Muscle layer of duodenum (tissue), 2 donors: ENCODE measurements at regions not wholly inside any gene's neighbourhood (a gene's known extent, or its start where the extent isn't known, plus 50 kb on each side); places are given as distances from the start of the nearest gene placed in this dataset.

Experiments
- H3K27ac ChIP-seq: one replicate; pipeline ENCODE4 v1.7.0; 2013; ENCODE audit warnings: mild to moderate bottlenecking, low read length
- H3K27me3 ChIP-seq: one replicate; pipeline ENCODE4 v1.7.0; 2013; ENCODE audit warnings: low read depth, mild to moderate bottlenecking, control low read depth, low read length
- H3K36me3 ChIP-seq, 2 donors: one replicate each; pipeline ENCODE4 v1.7.0; 2013; ENCODE audit warnings: low read length in 2 of 2, control low read depth in 1 of 2, mild to moderate bottlenecking in 1 of 2; ENCODE audit not compliant: insufficient read depth in 2 of 2, control insufficient read depth in 1 of 2
- H3K4me1 ChIP-seq, 2 donors: one replicate each; pipeline ENCODE4 v1.7.0; 2013; ENCODE audit warnings: low read length in 2 of 2, mild to moderate bottlenecking in 2 of 2, control low read depth in 1 of 2, moderate library complexity in 1 of 2; ENCODE audit not compliant: insufficient read depth in 2 of 2, control insufficient read depth in 1 of 2
- H3K4me3 ChIP-seq, 2 donors: one replicate each; pipeline ENCODE4 v1.7.0; 2013; ENCODE audit warnings: low read length in 2 of 2, low read depth in 1 of 2, mild to moderate bottlenecking in 1 of 2
- H3K9me3 ChIP-seq, 2 donors: one replicate each; pipeline ENCODE4 v1.7.0; 2013; ENCODE audit warnings: low read length in 2 of 2, control low read depth in 1 of 2, mild to moderate bottlenecking in 1 of 2; ENCODE audit not compliant: control insufficient read depth in 1 of 2
- donor health status: healthy.

- Histone ChIP-seq H3K4me1 (no peaks in the 10 kb centered on the region), H3K36me3 (no peaks in the 10 kb centered on the region), H3K9me3 (no peaks in the 10 kb centered on the region), H3K4me3 (no peak overlapping the region), H3K27ac (no peak overlapping the region), H3K27me3 (no peaks in the 10 kb centered on the region)
These were observed 401.7 kb downstream of the LRATD1 start for GRCh38 chr2:15034246-15034645.

- Histone ChIP-seq H3K9me3 (no peaks in the 10 kb centered on the region), H3K36me3 (no peaks in the 10 kb centered on the region), H3K4me3 (no peak overlapping the region), H3K27ac (no peak overlapping the region), H3K4me1 (no peaks in the 10 kb centered on the region), H3K27me3 (no peaks in the 10 kb centered on the region)
These were observed 402.3 kb downstream of the LRATD1 start for GRCh38 chr2:15034860-15035259.

GRCh38 chr2:15038366-15039364 lies 406.1 kb downstream of the LRATD1 start:
- Histone ChIP-seq H3K9me3 (no peaks in the 10 kb centered on the region), H3K27ac (no peak overlapping the region), H3K4me3 (no peak overlapping the region), H3K4me1 (peaks cover 5 to 6% of the 10 kb centered on the region in 2 donors), H3K36me3 (no peaks in the 10 kb centered on the region), H3K27me3 (no peaks in the 10 kb centered on the region)

GRCh38 chr2:15040429-15041084 lies 408.0 kb downstream of the LRATD1 start:
- Histone ChIP-seq H3K4me3 (no peak overlapping the region), H3K9me3 (no peaks in the 10 kb centered on the region), H3K4me1 (peaks cover 5 to 6% of the 10 kb centered on the region in 2 donors), H3K27ac (no peak overlapping the region), H3K36me3 (no peaks in the 10 kb centered on the region), H3K27me3 (no peaks in the 10 kb centered on the region)

- Histone ChIP-seq H3K27ac (peak overlapping the region; percentile 53), H3K36me3 (no peaks in the 10 kb centered on the region), H3K27me3 (no peaks in the 10 kb centered on the region), H3K4me3 (no peak overlapping the region), H3K4me1 (peaks cover 5 to 6% of the 10 kb centered on the region in 2 donors), H3K9me3 (no peaks in the 10 kb centered on the region)
These were observed 408.9 kb downstream of the LRATD1 start for GRCh38 chr2:15041429-15041837.

- Histone ChIP-seq H3K27me3 (no peaks in the 10 kb centered on the region), H3K9me3 (no peaks in the 10 kb centered on the region), H3K27ac (peak overlapping the region; percentile 53), H3K4me3 (no peak overlapping the region), H3K36me3 (no peaks in the 10 kb centered on the region), H3K4me1 (peaks cover 5 to 6% of the 10 kb centered on the region in 2 donors)
These were observed 410.3 kb downstream of the LRATD1 start for GRCh38 chr2:15042801-15043217.

- H3K36me3 ChIP-seq = no peaks in the 10 kb centered on the region
- peak overlapping the region; percentile 48 for H3K27ac ChIP-seq
- H3K4me3 ChIP-seq = no peak overlapping the region
- no peaks in the 10 kb centered on the region for H3K9me3 ChIP-seq
- H3K4me1 ChIP-seq = peaks cover 5 to 6% of the 10 kb centered on the region in 2 donors
- H3K27me3 ChIP-seq = no peaks in the 10 kb centered on the region
These were observed 411.0 kb downstream of the LRATD1 start for GRCh38 chr2:15043336-15044058.

GRCh38 chr2:15045054-15045453 lies 412.5 kb downstream of the LRATD1 start:
- no peaks in the 10 kb centered on the region for H3K9me3 ChIP-seq
- no peak overlapping the region for H3K4me3 ChIP-seq
- H3K4me1 ChIP-seq = peaks cover 5 to 6% of the 10 kb centered on the region in 2 donors
- H3K27ac ChIP-seq = no peak overlapping the region
- no peaks in the 10 kb centered on the region for H3K36me3 ChIP-seq
- no peaks in the 10 kb centered on the region for H3K27me3 ChIP-seq

GRCh38 chr2:15047184-15047583 lies 414.7 kb downstream of the LRATD1 start:
- no peaks in the 10 kb centered on the region for H3K36me3 ChIP-seq
- H3K27ac ChIP-seq = no peak overlapping the region
- H3K27me3 ChIP-seq = no peaks in the 10 kb centered on the region
- H3K4me3 ChIP-seq = no peak overlapping the region
- H3K4me1 ChIP-seq = peaks cover 5 to 6% of the 10 kb centered on the region in 2 donors
- H3K9me3 ChIP-seq = no peaks in the 10 kb centered on the region

- H3K36me3 ChIP-seq = no peaks in the 10 kb centered on the region
- no peaks in the 10 kb centered on the region for H3K9me3 ChIP-seq
- H3K4me1 ChIP-seq = peaks cover 5% of the 10 kb centered on the region in 2 donors
- no peak overlapping the region for H3K27ac ChIP-seq
- H3K27me3 ChIP-seq = no peaks in the 10 kb centered on the region
- no peak overlapping the region for H3K4me3 ChIP-seq
These were observed 415.5 kb downstream of the LRATD1 start for GRCh38 chr2:15048000-15048399.
